GM21723 (cell line): ENCODE measurements at regions not wholly inside any gene's neighbourhood (a gene's known extent, or its start where the extent isn't known, plus 50 kb on each side); places are given as distances from the start of the nearest gene placed in this dataset.
"Not testable (repeated sequence)": the region's sequence is repeated elsewhere in the genome, so short reads cannot be mapped to it uniquely, and the experiment has no call there.

Experiments used
- ATAC-seq: cut with Tn5 transposase; IDR thresholded peaks from one replicate; pipeline ENCODE4 v1.9.1; 2021; ENCODE audit warnings: mild to moderate bottlenecking, moderate library complexity; ENCODE audit not compliant: unreplicated experiment

- not testable (repeated sequence) for ATAC-seq
Observed at GRCh38 chr3:125790312-125790711, 178.7 kb upstream of the ROPN1B start.

GRCh38 chr3:125791021-125791420 lies 178.0 kb upstream of the ROPN1B start:
- ATAC-seq: not testable (repeated sequence)

- not testable (repeated sequence) for ATAC-seq
Observed at GRCh38 chr3:125810010-125810409, 159.0 kb upstream of the ROPN1B start.

- not testable (repeated sequence) for ATAC-seq
Observed at GRCh38 chr3:125822175-125822574, 146.8 kb upstream of the ROPN1B start.

- ATAC-seq: not testable (repeated sequence)
Observed at GRCh38 chr3:125831005-125831750, 137.8 kb upstream of the ROPN1B start.

GRCh38 chr3:125835562-125835961 lies 133.4 kb upstream of the ROPN1B start:
- ATAC-seq: not testable (repeated sequence)

- ATAC-seq: not testable (repeated sequence)
Observed at GRCh38 chr3:125836011-125836551, 132.9 kb upstream of the ROPN1B start.

GRCh38 chr3:125836786-125837185 lies 132.2 kb upstream of the ROPN1B start:
- ATAC-seq: not testable (repeated sequence)

- ATAC-seq: not testable (repeated sequence)
Observed at GRCh38 chr3:125838857-125839256, 130.1 kb upstream of the ROPN1B start.

- not testable (repeated sequence) for ATAC-seq
Observed at GRCh38 chr3:125840465-125840864, 128.5 kb upstream of the ROPN1B start.

- not testable (repeated sequence) for ATAC-seq
Observed at GRCh38 chr3:125847966-125848365, 121.0 kb upstream of the ROPN1B start.

GRCh38 chr3:125855006-125855405 lies 114.0 kb upstream of the ROPN1B start:
- not testable (repeated sequence) for ATAC-seq

GRCh38 chr3:125860547-125860946 lies 108.4 kb upstream of the ROPN1B start:
- ATAC-seq: not testable (repeated sequence)

- not testable (repeated sequence) for ATAC-seq
Observed at GRCh38 chr3:125862841-125863254, 106.1 kb upstream of the ROPN1B start.

GRCh38 chr3:125864532-125864931 lies 104.4 kb upstream of the ROPN1B start:
- not testable (repeated sequence) for ATAC-seq

- ATAC-seq: not testable (repeated sequence)
Observed at GRCh38 chr3:125886006-125886405, 83.0 kb upstream of the ROPN1B start.

- not testable (repeated sequence) for ATAC-seq
Observed at GRCh38 chr3:125899181-125899580, 69.8 kb upstream of the ROPN1B start.

GRCh38 chr3:125901473-125901872 lies 67.5 kb upstream of the ROPN1B start:
- ATAC-seq: not testable (repeated sequence)

GRCh38 chr3:125903780-125904455 lies 65.1 kb upstream of the ROPN1B start:
- not testable (repeated sequence) for ATAC-seq

- ATAC-seq: not testable (repeated sequence)
Observed at GRCh38 chr3:125907279-125907678, 61.7 kb upstream of the ROPN1B start.

GRCh38 chr3:125910851-125911250 lies 58.1 kb upstream of the ROPN1B start:
- ATAC-seq: not testable (repeated sequence)
